Subcutaneous abdominal adipose tissue (tissue), 5 donors: ENCODE measurements at regions not wholly inside any gene's neighbourhood (a gene's known extent, or its start where the extent isn't known, plus 50 kb on each side); places are given as distances from the start of the nearest gene placed in this dataset.

Source experiments
- H3K27ac ChIP-seq: one replicate; pipeline ENCODE4 v1.7.0; 2013; ENCODE audit warnings: low read depth, mild to moderate bottlenecking, inconsistent platforms, low read length, moderate library complexity
- H3K27me3 ChIP-seq, 5 donors: one replicate each; pipeline ENCODE4 v1.7.0; 2013; ENCODE audit warnings: low read length in 5 of 5, inconsistent platforms in 1 of 5; ENCODE audit not compliant: control insufficient read depth in 5 of 5, insufficient read depth in 4 of 5
- H3K36me3 ChIP-seq, 5 donors: one replicate each; pipeline ENCODE4 v1.7.0; 2013; ENCODE audit warnings: low read length in 5 of 5; ENCODE audit not compliant: control insufficient read depth in 5 of 5, insufficient read depth in 5 of 5
- H3K4me1 ChIP-seq, 5 donors: one replicate each; pipeline ENCODE4 v1.7.0; 2013; ENCODE audit warnings: low read length in 5 of 5, mild to moderate bottlenecking in 3 of 5, moderate library complexity in 1 of 5; ENCODE audit not compliant: control insufficient read depth in 5 of 5, insufficient read depth in 5 of 5
- H3K4me3 ChIP-seq, 5 donors: one replicate each; pipeline ENCODE4 v1.7.0; 2013; ENCODE audit warnings: low read length in 5 of 5, low read depth in 1 of 5
- H3K9ac ChIP-seq, 5 donors: one replicate each; pipeline ENCODE4 v1.7.0; 2013; ENCODE audit warnings: low read length in 5 of 5, mild to moderate bottlenecking in 4 of 5, moderate library complexity in 3 of 5
- H3K9me3 ChIP-seq, 5 donors: one replicate each; pipeline ENCODE4 v1.7.0; 2013; ENCODE audit warnings: low read length in 5 of 5; ENCODE audit not compliant: control insufficient read depth in 5 of 5
- donor health status: healthy.
- donor health status: healthy.
- donor health status: healthy.
- donor health status: healthy.
- donor health status: healthy.

- Histone ChIP-seq H3K9ac (no peak overlapping the region), H3K27me3 (no peaks in the 10 kb centered on the region), H3K36me3 (no peaks in the 10 kb centered on the region), H3K4me1 (no peaks in the 10 kb centered on the region), H3K4me3 (no peak overlapping the region), H3K9me3 (no peaks in the 10 kb centered on the region), H3K27ac (no peak overlapping the region)
Measured at GRCh38 chr1:65722461-65722860, 70.2 kb upstream of the PDE4B start.

- no peaks in the 10 kb centered on the region for H3K4me1 ChIP-seq
- H3K36me3 ChIP-seq, result no peaks in the 10 kb centered on the region
- no peak overlapping the region for H3K4me3 ChIP-seq
- no peaks in the 10 kb centered on the region for H3K9me3 ChIP-seq
- no peak overlapping the region for H3K9ac ChIP-seq
- H3K27me3 ChIP-seq, result no peaks in the 10 kb centered on the region
- no peak overlapping the region for H3K27ac ChIP-seq
Measured at GRCh38 chr1:65724151-65724550, 68.5 kb upstream of the PDE4B start.

- Histone ChIP-seq H3K9ac (no peak overlapping the region), H3K27me3 (no peaks in the 10 kb centered on the region), H3K4me1 (no peaks in the 10 kb centered on the region), H3K4me3 (no peak overlapping the region), H3K27ac (no peak overlapping the region), H3K36me3 (no peaks in the 10 kb centered on the region), H3K9me3 (no peaks in the 10 kb centered on the region)
Measured at GRCh38 chr1:65725064-65725463, 67.6 kb upstream of the PDE4B start.

GRCh38 chr1:65728504-65728903 is 64.2 kb upstream of the PDE4B start:
- no peaks in the 10 kb centered on the region for H3K36me3 ChIP-seq
- no peak overlapping the region for H3K9ac ChIP-seq
- no peaks in the 10 kb centered on the region for H3K4me1 ChIP-seq
- H3K4me3 ChIP-seq, result no peak overlapping the region
- no peaks in the 10 kb centered on the region for H3K27me3 ChIP-seq
- H3K27ac ChIP-seq, result no peak overlapping the region
- no peaks in the 10 kb centered on the region for H3K9me3 ChIP-seq

GRCh38 chr1:65729259-65729658 is 63.4 kb upstream of the PDE4B start:
- Histone ChIP-seq H3K4me3 (no peak overlapping the region), H3K27me3 (no peaks in the 10 kb centered on the region), H3K9ac (no peak overlapping the region), H3K9me3 (no peaks in the 10 kb centered on the region), H3K36me3 (no peaks in the 10 kb centered on the region), H3K27ac (no peak overlapping the region), H3K4me1 (no peaks in the 10 kb centered on the region)

GRCh38 chr1:65734979-65735378 is 57.7 kb upstream of the PDE4B start:
- Histone ChIP-seq H3K27me3 (no peaks in the 10 kb centered on the region), H3K36me3 (no peaks in the 10 kb centered on the region), H3K27ac (no peak overlapping the region)

GRCh38 chr1:65741993-65742392 is 50.7 kb upstream of the PDE4B start:
- Histone ChIP-seq H3K9me3 (peaks cover 0 to 11% (median 4%) of the 10 kb centered on the region in 5 donors), H3K9ac (no peak overlapping the region), H3K4me3 (no peak overlapping the region), H3K36me3 (no peaks in the 10 kb centered on the region), H3K4me1 (no peaks in the 10 kb centered on the region), H3K27ac (no peak overlapping the region), H3K27me3 (no peaks in the 10 kb centered on the region)

More at GRCh38 chr1:65734979-65735378, 57.7 kb upstream of the PDE4B start:
- Histone ChIP-seq H3K9me3 (no peaks in the 10 kb centered on the region), H3K9ac (no peak overlapping the region), H3K4me1 (no peaks in the 10 kb centered on the region), H3K4me3 (no peak overlapping the region)
